GM23338 (cell line): ENCODE measurements at regions not wholly inside any gene's neighbourhood (a gene's known extent, or its start where the extent isn't known, plus 50 kb on each side); places are given as distances from the start of the nearest gene placed in this dataset.

Source experiments
- EZH2 ChIP-seq: fragments of 200-600 bp; sonication (generic); IDR thresholded peaks from one replicate; pipeline ENCODE4 v1.8.0; 2017; ENCODE audit warnings: antibody characterized with exemption, mild to moderate bottlenecking, low read depth; ENCODE audit not compliant: unreplicated experiment
- EZH2phosphoT487 ChIP-seq: fragments of 200-600 bp; sonication (generic); IDR thresholded peaks from one replicate; pipeline ENCODE4 v1.8.1; 2018; ENCODE audit warnings: antibody characterized with exemption; ENCODE audit not compliant: unreplicated experiment
- NANOG ChIP-seq: IDR thresholded peaks from 2 replicates; pipeline ENCODE4 v1.6.1; 2016; ENCODE audit warnings: antibody characterized with exemption, borderline replicate concordance
- POLR2AphosphoS5 ChIP-seq: IDR thresholded peaks from 2 replicates; pipeline ENCODE4 v1.6.1; 2016; ENCODE audit warnings: antibody characterized with exemption, low read depth
- TF ChIP-seq, protein P1 (sequence below), 2 experiments: fragments of 200-600 bp in 1 of 2; sonication (generic) in 1 of 2; conservative IDR thresholded peaks; 2 replicates each; pipeline versions ENCODE4 v1.5.1 to v1.6.1; 2016 to 2017; ENCODE audit warnings: antibody characterized with exemption in 2 of 2, low read depth in 2 of 2, mild to moderate bottlenecking in 2 of 2, moderate library complexity in 1 of 2
- TF ChIP-seq, protein P2 (sequence below): IDR thresholded peaks from one replicate; pipeline ENCODE4 v1.6.1; 2018; ENCODE audit warnings: antibody characterized with exemption; ENCODE audit not compliant: unreplicated experiment

DNA sequence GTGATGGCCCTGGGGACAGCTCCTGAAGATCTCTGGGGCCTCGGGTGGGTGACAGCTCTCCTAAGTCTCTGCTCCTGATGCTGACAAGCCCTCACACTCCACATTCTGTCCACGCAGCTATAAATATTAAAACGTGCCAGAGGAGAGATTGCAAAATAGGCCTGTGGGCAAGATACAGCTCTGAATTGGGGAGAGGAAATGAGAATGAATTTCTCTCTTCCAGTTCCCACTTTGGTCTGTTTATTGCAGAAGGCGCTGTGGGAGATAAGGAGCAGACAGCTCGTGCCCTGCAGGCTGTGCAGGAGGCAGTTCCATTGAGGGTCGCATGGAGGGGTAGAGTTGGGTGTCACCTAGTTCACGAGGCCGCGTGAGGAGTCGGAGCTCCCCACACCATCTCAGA lies 87.5 kb upstream of the SDK2 start:
- TF ChIP-seq, protein P1, sequence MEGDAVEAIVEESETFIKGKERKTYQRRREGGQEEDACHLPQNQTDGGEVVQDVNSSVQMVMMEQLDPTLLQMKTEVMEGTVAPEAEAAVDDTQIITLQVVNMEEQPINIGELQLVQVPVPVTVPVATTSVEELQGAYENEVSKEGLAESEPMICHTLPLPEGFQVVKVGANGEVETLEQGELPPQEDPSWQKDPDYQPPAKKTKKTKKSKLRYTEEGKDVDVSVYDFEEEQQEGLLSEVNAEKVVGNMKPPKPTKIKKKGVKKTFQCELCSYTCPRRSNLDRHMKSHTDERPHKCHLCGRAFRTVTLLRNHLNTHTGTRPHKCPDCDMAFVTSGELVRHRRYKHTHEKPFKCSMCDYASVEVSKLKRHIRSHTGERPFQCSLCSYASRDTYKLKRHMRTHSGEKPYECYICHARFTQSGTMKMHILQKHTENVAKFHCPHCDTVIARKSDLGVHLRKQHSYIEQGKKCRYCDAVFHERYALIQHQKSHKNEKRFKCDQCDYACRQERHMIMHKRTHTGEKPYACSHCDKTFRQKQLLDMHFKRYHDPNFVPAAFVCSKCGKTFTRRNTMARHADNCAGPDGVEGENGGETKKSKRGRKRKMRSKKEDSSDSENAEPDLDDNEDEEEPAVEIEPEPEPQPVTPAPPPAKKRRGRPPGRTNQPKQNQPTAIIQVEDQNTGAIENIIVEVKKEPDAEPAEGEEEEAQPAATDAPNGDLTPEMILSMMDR (conservative IDR thresholded peaks at IDR 0.05; ENCODE audit: low read depth in 2 of 2): no peak
- TF ChIP-seq EZH2: no peak
- no peak for TF ChIP-seq POLR2AphosphoS5
- TF ChIP-seq, protein P2, sequence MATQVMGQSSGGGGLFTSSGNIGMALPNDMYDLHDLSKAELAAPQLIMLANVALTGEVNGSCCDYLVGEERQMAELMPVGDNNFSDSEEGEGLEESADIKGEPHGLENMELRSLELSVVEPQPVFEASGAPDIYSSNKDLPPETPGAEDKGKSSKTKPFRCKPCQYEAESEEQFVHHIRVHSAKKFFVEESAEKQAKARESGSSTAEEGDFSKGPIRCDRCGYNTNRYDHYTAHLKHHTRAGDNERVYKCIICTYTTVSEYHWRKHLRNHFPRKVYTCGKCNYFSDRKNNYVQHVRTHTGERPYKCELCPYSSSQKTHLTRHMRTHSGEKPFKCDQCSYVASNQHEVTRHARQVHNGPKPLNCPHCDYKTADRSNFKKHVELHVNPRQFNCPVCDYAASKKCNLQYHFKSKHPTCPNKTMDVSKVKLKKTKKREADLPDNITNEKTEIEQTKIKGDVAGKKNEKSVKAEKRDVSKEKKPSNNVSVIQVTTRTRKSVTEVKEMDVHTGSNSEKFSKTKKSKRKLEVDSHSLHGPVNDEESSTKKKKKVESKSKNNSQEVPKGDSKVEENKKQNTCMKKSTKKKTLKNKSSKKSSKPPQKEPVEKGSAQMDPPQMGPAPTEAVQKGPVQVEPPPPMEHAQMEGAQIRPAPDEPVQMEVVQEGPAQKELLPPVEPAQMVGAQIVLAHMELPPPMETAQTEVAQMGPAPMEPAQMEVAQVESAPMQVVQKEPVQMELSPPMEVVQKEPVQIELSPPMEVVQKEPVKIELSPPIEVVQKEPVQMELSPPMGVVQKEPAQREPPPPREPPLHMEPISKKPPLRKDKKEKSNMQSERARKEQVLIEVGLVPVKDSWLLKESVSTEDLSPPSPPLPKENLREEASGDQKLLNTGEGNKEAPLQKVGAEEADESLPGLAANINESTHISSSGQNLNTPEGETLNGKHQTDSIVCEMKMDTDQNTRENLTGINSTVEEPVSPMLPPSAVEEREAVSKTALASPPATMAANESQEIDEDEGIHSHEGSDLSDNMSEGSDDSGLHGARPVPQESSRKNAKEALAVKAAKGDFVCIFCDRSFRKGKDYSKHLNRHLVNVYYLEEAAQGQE: no peak
- TF ChIP-seq EZH2phosphoT487: no peak
- no peak for TF ChIP-seq NANOG
